SU-DHL-6 (cell line): ENCODE measurements at regions not wholly inside any gene's neighbourhood (a gene's known extent, or its start where the extent isn't known, plus 50 kb on each side); places are given as distances from the start of the nearest gene placed in this dataset.
"Not testable (repeated sequence)": the region's sequence is repeated elsewhere in the genome, so short reads cannot be mapped to it uniquely, and the experiment has no call there.

ENCODE experiments used
- H2AFZ ChIP-seq: fragments of 200-600 bp; sonication (generic); 2 replicates; pipeline ENCODE4 v1.6.1; 2014; ENCODE audit warnings: low read depth, mild to moderate bottlenecking, moderate library complexity, mixed read lengths, antibody characterized with exemption, low read length; ENCODE audit not compliant: severe bottlenecking
- H3F3A ChIP-seq: fragments of 200-600 bp; shearing (Covaris generic); 2 replicates; pipeline ENCODE4 v1.6.0; 2016; ENCODE audit warnings: antibody characterized with exemption, mild to moderate bottlenecking; ENCODE audit not compliant: insufficient read depth
- H3K27ac ChIP-seq: fragments of 200-600 bp; sonication (generic); 2 replicates; pipeline ENCODE4 v1.5.1; 2016; ENCODE audit warnings: low read depth, mild to moderate bottlenecking, low read length, moderate library complexity, mixed read lengths
- H3K27me3 ChIP-seq: fragments of 200-600 bp; sonication (generic), shearing (Covaris generic); 2 replicates; pipeline ENCODE4 v1.6.0; 2014; ENCODE audit warnings: mild to moderate bottlenecking, low read length
- H3K36me3 ChIP-seq: fragments of 200-600 bp; sonication (generic); 2 replicates; pipeline ENCODE4 v1.6.1; 2014; ENCODE audit warnings: mild to moderate bottlenecking, low read length, mixed read lengths
- H3K4me2 ChIP-seq: fragments of 300-600, 200-600 bp; shearing (Covaris generic), sonication (generic); 2 replicates; pipeline ENCODE4 v1.6.0; 2014; ENCODE audit warnings: low read length, low read depth, mild to moderate bottlenecking; ENCODE audit not compliant: poor library complexity, severe bottlenecking
- H3K4me3 ChIP-seq: fragments of 200-600 bp; sonication (generic); 2 replicates; pipeline ENCODE4 v1.5.1; 2014; ENCODE audit warnings: antibody characterized with exemption, low read length, mild to moderate bottlenecking, mixed read lengths; ENCODE audit not compliant: insufficient read depth, poor library complexity, severe bottlenecking
- H3K79me2 ChIP-seq: fragments of 200-600 bp; sonication (generic); 2 replicates; pipeline ENCODE4 v1.6.1; 2014; ENCODE audit warnings: mild to moderate bottlenecking, low read length, moderate library complexity; ENCODE audit not compliant: insufficient read depth
- H3K9ac ChIP-seq: fragments of 200-600 bp; sonication (generic); 2 replicates; pipeline ENCODE4 v1.7.0; 2014; ENCODE audit warnings: mild to moderate bottlenecking, low read length
- H3K9me2 ChIP-seq: fragments of 200-600 bp; sonication (generic); replicated peaks from 2 replicates; pipeline ENCODE4 v1.6.1; 2014; ENCODE audit warnings: low read length; ENCODE audit not compliant: insufficient read depth
- H3K9me3 ChIP-seq: fragments of 200-600 bp; sonication (generic); 2 replicates; pipeline ENCODE4 v1.6.1; 2014; ENCODE audit warnings: low read length, mixed read lengths; ENCODE audit not compliant: insufficient read depth
- H4K20me1 ChIP-seq: fragments of 200-600 bp; sonication (generic); 2 replicates; pipeline ENCODE4 v1.6.1; 2014; ENCODE audit warnings: low read depth, mild to moderate bottlenecking, antibody characterized with exemption, low read length, moderate library complexity, mixed read lengths
- CTCF ChIP-seq: fragments of 200-600 bp; sonication (generic); IDR thresholded peaks from one replicate; pipeline ENCODE4 v1.5.1; 2017; ENCODE audit warnings: antibody characterized with exemption, mild to moderate bottlenecking, low read length, moderate library complexity; ENCODE audit not compliant: insufficient read depth, poor library complexity, severe bottlenecking
- EZH2phosphoT487 ChIP-seq: fragments of 200-600 bp; sonication (generic), shearing (Covaris generic); conservative IDR thresholded peaks from 2 replicates; pipeline ENCODE4 v1.6.1; 2018; ENCODE audit warnings: mild to moderate bottlenecking, antibody characterized with exemption, low read length, moderate library complexity, mixed read lengths

GRCh38 chr4:78707793-78708192, 68.4 kb upstream of the BMP2K start:
- H3K9me2 ChIP-seq: no peaks in the 10 kb centered on the region
- H2AFZ ChIP-seq: peak overlapping the region; percentile 71
- no peak overlapping the region for H3K9ac ChIP-seq
- H3K9me3 ChIP-seq: peaks cover 4% of the 10 kb centered on the region; the same call in 1 of the 2 replicates
- TF ChIP-seq EZH2phosphoT487 (no peak), CTCF (no peak)
- no peaks in the 10 kb centered on the region for H3K36me3 ChIP-seq
- H3K4me2 ChIP-seq: peak overlapping the region; percentile 47
- H3K27ac ChIP-seq: peak overlapping the region; percentile 35; the same call in 1 of the 2 replicates
- no peaks in the 10 kb centered on the region for H4K20me1 ChIP-seq
- no peaks in the 10 kb centered on the region for H3F3A ChIP-seq
- H3K79me2 ChIP-seq: no peaks in the 10 kb centered on the region
- no peak overlapping the region for H3K4me3 ChIP-seq
- no peaks in the 10 kb centered on the region for H3K27me3 ChIP-seq

DNA sequence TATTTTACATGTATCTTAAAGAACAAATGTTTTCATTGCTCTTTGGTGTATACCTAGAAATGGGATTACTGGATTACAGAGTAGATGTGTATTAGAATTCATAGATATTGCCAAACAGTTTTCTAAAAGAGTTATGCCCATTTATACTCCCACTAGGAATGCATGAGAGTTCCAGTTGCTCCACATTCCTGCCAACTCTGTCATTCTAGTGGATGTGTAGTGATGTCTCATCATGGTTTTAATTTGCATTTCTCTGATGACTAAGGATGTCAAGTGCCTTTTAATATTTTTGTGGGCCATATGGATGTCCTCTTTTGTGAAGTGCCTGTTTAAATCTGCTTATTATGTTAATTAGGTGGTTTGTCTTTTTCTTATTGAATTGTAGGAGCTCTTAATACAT, 65.6 kb upstream of the BMP2K start:
- Histone ChIP-seq H3K27ac (no peak overlapping the region), H2AFZ (no peak overlapping the region), H3F3A (no peaks in the 10 kb centered on the region), H3K27me3 (no peaks in the 10 kb centered on the region), H3K79me2 (no peaks in the 10 kb centered on the region), H3K9ac (no peak overlapping the region), H3K36me3 (no peaks in the 10 kb centered on the region), H3K4me3 (no peak overlapping the region), H3K4me2 (no peak overlapping the region), H4K20me1 (no peaks in the 10 kb centered on the region), H3K9me2 (no peaks in the 10 kb centered on the region), H3K9me3 (no peaks in the 10 kb centered on the region)
- no peak for TF ChIP-seq CTCF
- no peak for TF ChIP-seq EZH2phosphoT487

DNA sequence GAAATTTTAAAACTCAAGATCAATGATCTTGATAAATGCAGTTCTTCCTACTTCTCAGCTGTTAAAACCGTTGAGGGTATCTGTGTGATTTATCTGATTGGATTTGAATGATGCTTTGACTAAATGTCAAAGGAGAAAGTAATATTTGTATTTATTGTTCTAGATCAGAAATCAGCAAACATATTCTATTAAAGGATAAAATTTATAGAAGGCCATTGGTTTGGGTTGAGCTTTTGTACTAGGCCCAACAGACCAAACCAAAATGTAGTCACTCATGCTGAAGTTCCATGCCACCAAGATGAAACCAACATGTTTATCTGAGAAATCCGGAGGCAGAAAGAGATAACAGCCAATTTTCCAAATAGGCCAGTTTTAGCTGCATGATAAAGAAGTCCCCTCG, 64.5 kb upstream of the BMP2K start:
- H3K79me2 ChIP-seq: no peaks in the 10 kb centered on the region
- H3K27ac ChIP-seq: no peak overlapping the region
- no peak overlapping the region for H2AFZ ChIP-seq
- no peaks in the 10 kb centered on the region for H3F3A ChIP-seq
- H3K4me3 ChIP-seq: no peak overlapping the region
- no peaks in the 10 kb centered on the region for H3K9me3 ChIP-seq
- H3K9ac ChIP-seq: no peak overlapping the region
- no peaks in the 10 kb centered on the region for H4K20me1 ChIP-seq
- H3K9me2 ChIP-seq: no peaks in the 10 kb centered on the region
- H3K4me2 ChIP-seq: no peak overlapping the region
- no peak for TF ChIP-seq EZH2phosphoT487
- TF ChIP-seq CTCF: no peak
- no peaks in the 10 kb centered on the region for H3K27me3 ChIP-seq
- H3K36me3 ChIP-seq: no peaks in the 10 kb centered on the region

DNA sequence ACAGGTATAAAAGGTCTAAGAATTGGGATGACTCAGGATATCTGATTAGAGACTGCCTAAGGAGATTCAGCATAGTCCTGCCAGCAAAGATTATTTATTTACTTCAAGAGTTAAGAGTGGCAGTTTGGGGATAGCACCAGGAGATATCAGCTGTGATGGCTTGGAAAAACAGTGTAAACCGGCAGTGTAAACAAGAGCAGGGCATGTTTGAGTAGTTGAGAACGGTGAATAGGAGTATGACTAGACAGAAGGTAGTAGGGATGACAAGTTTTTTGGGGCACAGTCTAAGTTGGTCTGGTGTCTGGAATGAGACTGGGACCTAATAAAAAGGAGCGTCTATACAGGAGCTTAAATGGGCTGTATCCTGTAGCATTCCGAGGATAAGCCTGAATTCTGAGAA, 61.6 kb upstream of the BMP2K start:
- H3F3A ChIP-seq, H3K9me2 ChIP-seq, H4K20me1 ChIP-seq, H2AFZ ChIP-seq, H3K27ac ChIP-seq, H3K4me3 ChIP-seq, H3K79me2 ChIP-seq, H3K9me3 ChIP-seq, H3K27me3 ChIP-seq, H3K36me3 ChIP-seq, H3K4me2 ChIP-seq, H3K9ac ChIP-seq: not testable (repeated sequence)

GRCh38 chr4:78715372-78715771, 60.8 kb upstream of the BMP2K start:
- H2AFZ ChIP-seq, H3K9me3 ChIP-seq, H3K4me2 ChIP-seq, H3K9me2 ChIP-seq, H3K27ac ChIP-seq, H3F3A ChIP-seq, H3K9ac ChIP-seq, H3K36me3 ChIP-seq, H3K79me2 ChIP-seq, H3K27me3 ChIP-seq, H4K20me1 ChIP-seq, H3K4me3 ChIP-seq: not testable (repeated sequence)

- not testable (repeated sequence) for H3F3A ChIP-seq, H3K27ac ChIP-seq, H4K20me1 ChIP-seq
Measured at GRCh38 chr4:78717712-78718111, 58.4 kb upstream of the BMP2K start.

More at GRCh38 chr4:78717712-78718111, 58.4 kb upstream of the BMP2K start:
- not testable (repeated sequence) for H3K9me2 ChIP-seq, H3K27me3 ChIP-seq, H3K9ac ChIP-seq, H3K4me3 ChIP-seq, H3K4me2 ChIP-seq, H3K9me3 ChIP-seq, H2AFZ ChIP-seq, H3K79me2 ChIP-seq, H3K36me3 ChIP-seq
